H1 (cell line): ENCODE measurements at regions not wholly inside any gene's neighbourhood (a gene's known extent, or its start where the extent isn't known, plus 50 kb on each side); places are given as distances from the start of the nearest gene placed in this dataset.

Experiments
- CTCF ChIA-PET: fragments of 300-600 bp; sonication (Branson Sonifier 250); formaldehyde crosslinking; loops from one replicate; lab custom pipeline; 2021; ENCODE audit not compliant: partially characterized antibody; lab: Charles Lee
- POLR2A ChIA-PET: fragments of 300-600 bp; sonication (Branson Sonifier 250); formaldehyde crosslinking; loops from one replicate; lab custom pipeline; 2021; ENCODE audit warnings: inconsistent platforms; ENCODE audit not compliant: partially characterized antibody; lab: Charles Lee
- DNase-seq, 2 experiments: peaks; one replicate each; pipeline versions ENCODE4 v3.0.0 to v3.0.0-alpha.2; 2010 to 2022; ENCODE audit warnings: low spot score in 2 of 2, low read depth in 1 of 2, mixed read lengths in 1 of 2
- FAIRE-seq: peaks from 2 replicates; lab custom pipeline; 2011; peaks lifted over from hg19 to GRCh38; lab: Jason Lieb, UNC
- H2AFZ ChIP-seq: 2 replicates; pipeline ENCODE4 v1.8.1; 2012; ENCODE audit warnings: low read length, inconsistent platforms
- H2AK5ac ChIP-seq: 2 replicates; pipeline ENCODE4 v1.6.1; 2013; ENCODE audit warnings: low read depth, low read length
- H2BK120ac ChIP-seq: replicated peaks from 2 replicates; pipeline ENCODE3; 2013; ENCODE audit warnings: low read depth, low read length, inconsistent platforms
- H2BK12ac ChIP-seq: 2 replicates; pipeline ENCODE4 v1.6.1; 2013; ENCODE audit warnings: low read depth, low read length
- H2BK15ac ChIP-seq: 2 replicates; pipeline ENCODE4 v1.6.1; 2013; ENCODE audit warnings: low read length
- H2BK20ac ChIP-seq: 2 replicates; pipeline ENCODE4 v1.6.1; 2013; ENCODE audit warnings: low read length
- H2BK5ac ChIP-seq: 2 replicates; pipeline ENCODE4 v1.6.1; 2013; ENCODE audit warnings: low read depth, low read length
- H3K14ac ChIP-seq: 2 replicates; pipeline ENCODE4 v1.6.1; 2013; ENCODE audit warnings: inconsistent platforms; ENCODE audit not compliant: insufficient read length
- H3K18ac ChIP-seq: 2 replicates; pipeline ENCODE4 v1.6.1; 2013; ENCODE audit warnings: low read length; ENCODE audit errors: extremely low read depth
- H3K23ac ChIP-seq: 2 replicates; pipeline ENCODE4 v1.6.1; 2013; ENCODE audit warnings: inconsistent platforms; ENCODE audit not compliant: insufficient read length
- H3K23me2 ChIP-seq: 2 replicates; pipeline ENCODE4 v1.6.1; 2013; ENCODE audit warnings: low read depth, low read length
- H3K27ac ChIP-seq: 2 replicates; pipeline ENCODE4 v1.6.1; 2011; ENCODE audit warnings: low read depth, low read length, inconsistent platforms
- H3K27me3 ChIP-seq, 4 experiments: replicated peaks in 1 of 4; 1 replicate in 1 of 4; 2 replicates in 3 of 4; pipeline versions ENCODE4 v1.6.1 to v1.8.1; 2011 to 2013; ENCODE audit warnings: low read length in 3 of 4, mild to moderate bottlenecking in 3 of 4, inconsistent platforms in 2 of 4, mixed read lengths in 2 of 4, moderate library complexity in 1 of 4; ENCODE audit not compliant: control insufficient read depth in 3 of 4, insufficient read depth in 3 of 4; ENCODE audit errors: extremely low read depth in 1 of 4
- H3K36me3 ChIP-seq, 4 experiments: 2 replicates each; pipeline versions ENCODE4 v1.6.1 to v1.8.1; 2011 to 2013; ENCODE audit warnings: mild to moderate bottlenecking in 4 of 4, low read length in 3 of 4, moderate library complexity in 2 of 4, control low read depth in 1 of 4, inconsistent platforms in 1 of 4; ENCODE audit not compliant: insufficient read depth in 4 of 4, control insufficient read depth in 2 of 4
- H3K4ac ChIP-seq: replicated peaks from 2 replicates; pipeline ENCODE3; 2013; ENCODE audit warnings: low read length, low read depth, mixed read lengths, inconsistent platforms; ENCODE audit not compliant: insufficient read length
- H3K4me1 ChIP-seq, 4 experiments: replicated peaks in 1 of 4; 1 replicate in 1 of 4; 2 replicates in 3 of 4; pipeline versions ENCODE4 v1.6.1 to v1.8.1; 2011 to 2013; ENCODE audit warnings: low read length in 3 of 4, inconsistent platforms in 2 of 4, mixed read lengths in 1 of 4; ENCODE audit not compliant: insufficient read depth in 4 of 4, control insufficient read depth in 3 of 4
- H3K4me2 ChIP-seq, 2 experiments: 2 replicates each; pipeline versions ENCODE4 v1.6.1 to v1.8.1; 2011 to 2013; ENCODE audit warnings: low read depth in 2 of 2, low read length in 2 of 2, control low read depth in 1 of 2, inconsistent platforms in 1 of 2, mild to moderate bottlenecking in 1 of 2; ENCODE audit not compliant: insufficient read depth in 1 of 2
- H3K4me3 ChIP-seq, 4 experiments: fragments of 200-600, 300-600 bp in 1 of 4; sonication (generic), shearing (Covaris generic), sonication (Bioruptor Twin) in 1 of 4; 2 replicates each; pipeline versions ENCODE4 v1.5.1 to v1.8.1; 2011 to 2016; ENCODE audit warnings: low read length in 4 of 4, low read depth in 3 of 4, control low read depth in 2 of 4, inconsistent platforms in 2 of 4, mild to moderate bottlenecking in 2 of 4, mixed read lengths in 1 of 4, moderate library complexity in 1 of 4; ENCODE audit not compliant: insufficient read depth in 2 of 4; ENCODE audit errors: extremely low read depth in 1 of 4
- H3K56ac ChIP-seq: replicated peaks from 2 replicates; pipeline ENCODE3; 2013; ENCODE audit warnings: low read depth, mild to moderate bottlenecking, mixed read lengths, low read length, inconsistent platforms; ENCODE audit not compliant: insufficient read length
- H3K79me1 ChIP-seq: 2 replicates; pipeline ENCODE4 v1.6.1; 2013; ENCODE audit warnings: low read depth, low read length, control low read depth
- H3K79me2 ChIP-seq, 2 experiments: 2 replicates each; pipeline versions ENCODE4 v1.6.1 to v1.8.1; 2012 to 2013; ENCODE audit warnings: low read length in 2 of 2, mild to moderate bottlenecking in 2 of 2, inconsistent platforms in 1 of 2; ENCODE audit not compliant: insufficient read depth in 2 of 2, control insufficient read depth in 1 of 2
- H3K9ac ChIP-seq, 4 experiments: replicated peaks in 1 of 4; 1 replicate in 1 of 4; 2 replicates in 3 of 4; pipeline versions ENCODE4 v1.6.1 to v1.8.1; 2011 to 2013; ENCODE audit warnings: low read depth in 3 of 4, low read length in 3 of 4, control low read depth in 2 of 4, mild to moderate bottlenecking in 2 of 4, moderate library complexity in 2 of 4, inconsistent platforms in 1 of 4; ENCODE audit errors: extremely low read depth in 1 of 4
- H3K9me3 ChIP-seq, 2 experiments: 2 replicates each; pipeline versions ENCODE4 v1.6.1 to v1.8.1; 2012 to 2013; ENCODE audit warnings: mild to moderate bottlenecking in 2 of 2, moderate library complexity in 2 of 2, control low read depth in 1 of 2, inconsistent platforms in 1 of 2, low read depth in 1 of 2, low read length in 1 of 2, mixed read lengths in 1 of 2; ENCODE audit not compliant: insufficient read depth in 2 of 2
- H4K20me1 ChIP-seq, 2 experiments: replicated peaks in 1 of 2; 2 replicates each; pipeline versions ENCODE3 to v1.8.1; 2011 to 2013; ENCODE audit warnings: inconsistent platforms in 2 of 2, low read length in 2 of 2, mild to moderate bottlenecking in 1 of 2; ENCODE audit not compliant: insufficient read depth in 2 of 2, control insufficient read depth in 1 of 2
- H4K5ac ChIP-seq: 2 replicates; pipeline ENCODE4 v1.6.1; 2013; ENCODE audit warnings: low read length, low read depth, mixed read lengths, inconsistent platforms; ENCODE audit not compliant: insufficient read length
- H4K8ac ChIP-seq: 2 replicates; pipeline ENCODE4 v1.8.0; 2013; ENCODE audit warnings: mild to moderate bottlenecking, moderate library complexity, low read length, inconsistent platforms; ENCODE audit not compliant: insufficient read depth; ENCODE audit errors: extremely low read depth
- H4K91ac ChIP-seq: replicated peaks from 2 replicates; pipeline ENCODE3; 2013; ENCODE audit warnings: low read length, mixed read lengths, inconsistent platforms; ENCODE audit not compliant: insufficient read length
- E2F6 ChIP-seq: IDR thresholded peaks from 2 replicates; pipeline ENCODE4 v1.6.1; 2012; ENCODE audit warnings: inconsistent platforms
- RXRA ChIP-seq: IDR thresholded peaks from 2 replicates; pipeline ENCODE4 v1.6.1; 2011; ENCODE audit warnings: low read depth, mild to moderate bottlenecking, low read length, moderate library complexity; ENCODE audit not compliant: insufficient read depth
- WGBS, 2 experiments: shearing (Covaris generic) in 1 of 2; methylation state at CpG; one replicate each; pipeline versions ENCODE4 v1.1.6 to v1.1.7; 2013 to 2015; ENCODE audit warnings: low lambda C conversion rate in 2 of 2, mixed read lengths in 2 of 2, inconsistent platforms in 1 of 2, low coverage in 1 of 2, missing lambda C conversion rate in 1 of 2; ENCODE audit not compliant: insufficient replicate concordance in 2 of 2, insufficient coverage in 1 of 2, insufficient read length in 1 of 2; ENCODE audit errors: extremely low coverage in 1 of 2, missing lambda C conversion rate in 1 of 2; 5-methylcytosine and 5-hydroxymethylcytosine counted together

GRCh38 chr3:115563984-115564383, 59.3 kb upstream of the GAP43 start:
- Histone ChIP-seq H3K27ac (no peak overlapping the region), H3K4me3 (no peak overlapping the region), H4K91ac (no peak overlapping the region), H3K9ac (no peak overlapping the region), H2BK20ac (no peak overlapping the region), H3K14ac (no peak overlapping the region), H3K36me3 (no peaks in the 10 kb centered on the region), H2BK120ac (peak overlapping the region; percentile 13), H3K9me3 (no peaks in the 10 kb centered on the region), H3K4me1 (no peaks in the 10 kb centered on the region), H2AK5ac (no peak overlapping the region), H3K4ac (no peak overlapping the region), H3K23me2 (no peaks in the 10 kb centered on the region), H3K27me3 (no peaks in the 10 kb centered on the region), H2BK15ac (no peak overlapping the region), H4K5ac (no peak overlapping the region), H3K79me1 (no peaks in the 10 kb centered on the region), H4K8ac (no peak overlapping the region), H3K79me2 (no peaks in the 10 kb centered on the region), H3K4me2 (no peak overlapping the region), H2AFZ (no peak overlapping the region), H2BK12ac (no peak overlapping the region), H2BK5ac (no peak overlapping the region), H3K56ac (no peak overlapping the region), H4K20me1 (no peaks in the 10 kb centered on the region), H3K23ac (no peak overlapping the region), H3K18ac (no peak overlapping the region)
- no peak for TF ChIP-seq RXRA
- no peak for TF ChIP-seq E2F6
- 91% methylated on average over 1 of the region's 1 CpG; no CpG with 5 or more reads in 1 of the 2 experiments for WGBS, 2 experiments
- ChIA-PET CTCF (no interaction called here), POLR2A (interaction anchor here (0.6 kb wide), 1 partner anchor 16 kb away, joined by 4 read pairs; no protein-coding TSS in a partner anchor)
- FAIRE-seq (no peak), DNase-seq (no peak)
